ENCODE measurements at regions not wholly inside any gene's neighbourhood (a gene's known extent, or its start where the extent isn't known, plus 50 kb on each side); places are given as distances from the start of the nearest gene placed in this dataset.

GRCh38 chr6:134455319-134455718, 137.4 kb upstream of the SGK1 start:
- TF ChIP-seq POLR2A (IDR thresholded peaks at IDR 0.05) = no peak
- TF ChIP-seq POLR2AphosphoS5 (IDR thresholded peaks at IDR 0.05) = no peak
- no peak for TF ChIP-seq EP300 (IDR thresholded peaks at IDR 0.05)
- TF ChIP-seq CTCF (IDR thresholded peaks at IDR 0.05) = no peak
- no peak for DNase-seq
- Histone ChIP-seq H3K27ac (no peak overlapping the region), H3K9me3 (no peaks in the 10 kb centered on the region), H3K27me3 (no peaks in the 10 kb centered on the region), H3K4me3 (no peak overlapping the region), H3K4me1 (no peaks in the 10 kb centered on the region), H3K36me3 (no peaks in the 10 kb centered on the region)
- intact Hi-C loops (cut with DNase I) = no loop called here
- WGBS, 2 donors = 86 to 89% methylated on average over 3 of the region's 3 CpGs

DNA sequence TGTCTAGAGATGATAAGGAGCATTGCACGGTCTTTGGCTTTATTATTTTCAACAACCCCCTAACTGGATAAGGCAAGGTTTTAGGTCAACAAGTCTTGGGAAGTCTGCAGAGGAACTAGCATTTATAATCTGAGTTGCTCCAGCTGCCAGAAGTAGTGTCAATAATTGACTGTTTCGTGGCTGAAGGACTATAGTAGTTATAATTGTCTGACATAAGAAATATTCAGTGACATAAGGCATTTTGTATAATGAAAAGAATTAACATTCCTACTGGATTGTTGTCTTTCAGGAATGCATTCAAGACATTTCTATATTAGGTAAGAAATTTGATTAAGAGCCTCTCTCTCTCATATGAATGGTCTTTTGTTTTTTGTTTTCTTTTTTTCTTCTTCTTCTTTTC, 136.9 kb upstream of the SGK1 start:
- Histone ChIP-seq H3K27ac (no peak overlapping the region), H3K36me3 (no peaks in the 10 kb centered on the region), H3K4me3 (no peak overlapping the region), H3K27me3 (no peaks in the 10 kb centered on the region), H3K9me3 (no peaks in the 10 kb centered on the region), H3K4me1 (no peaks in the 10 kb centered on the region)
- TF ChIP-seq CTCF (IDR thresholded peaks at IDR 0.05) = no peak
- TF ChIP-seq POLR2A (IDR thresholded peaks at IDR 0.05) = no peak
- TF ChIP-seq POLR2AphosphoS5 (IDR thresholded peaks at IDR 0.05) = no peak
- no peak for TF ChIP-seq EP300 (IDR thresholded peaks at IDR 0.05)
- 31 to 68% methylated on average over 2 of the region's 2 CpGs for WGBS, 2 donors
- intact Hi-C loops (cut with DNase I) = no loop called here
- no peak for DNase-seq

DNA sequence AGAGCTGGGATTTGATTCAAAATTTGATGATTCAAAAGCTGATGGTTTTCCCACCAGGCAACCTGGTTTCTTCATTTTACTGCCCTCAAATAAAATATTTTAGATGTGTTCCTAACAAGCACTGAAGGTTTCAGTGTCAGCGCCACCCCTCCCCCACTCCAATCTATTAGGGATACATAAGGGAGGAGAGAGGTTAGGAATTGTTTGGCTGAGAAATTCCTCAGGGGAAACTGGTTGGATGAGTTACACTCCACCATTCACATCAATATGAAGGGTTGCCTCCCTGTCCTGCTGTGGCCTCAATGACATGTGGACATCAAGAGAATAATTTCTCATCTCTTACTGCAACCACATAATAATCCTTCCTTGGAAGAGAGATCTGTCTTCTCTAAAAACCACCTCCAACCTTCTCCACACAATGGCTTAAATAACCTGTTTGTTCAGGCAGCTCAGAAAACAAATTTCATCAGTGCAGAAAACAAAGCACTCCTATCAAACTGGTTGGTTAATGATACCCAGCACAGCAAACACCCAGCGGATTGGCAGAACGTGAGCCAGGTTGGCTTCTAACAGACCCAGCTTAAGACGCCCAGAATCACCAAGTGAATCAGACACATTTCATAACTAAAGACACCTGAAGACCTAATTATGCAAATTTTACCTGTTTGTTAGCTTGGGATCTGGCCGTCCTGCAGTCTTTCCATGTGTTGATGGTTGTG, 136.0 kb upstream of the SGK1 start:
- H3K9me3 ChIP-seq = no peaks in the 10 kb centered on the region
- H3K27me3 ChIP-seq = no peaks in the 10 kb centered on the region
- TF ChIP-seq POLR2A (IDR thresholded peaks at IDR 0.05) (no peak), EP300 (IDR thresholded peaks at IDR 0.05) (no peak), CTCF (IDR thresholded peaks at IDR 0.05) (no peak), POLR2AphosphoS5 (IDR thresholded peaks at IDR 0.05) (no peak)
- no peaks in the 10 kb centered on the region for H3K36me3 ChIP-seq
- DNase-seq = no peak
- H3K27ac ChIP-seq = no peak overlapping the region
- 46 to 84% methylated on average over 5 of the region's 5 CpGs for WGBS, 2 donors
- no peak overlapping the region for H3K4me3 ChIP-seq
- intact Hi-C loops (cut with DNase I) = no loop called here
- H3K4me1 ChIP-seq = no peaks in the 10 kb centered on the region

DNA sequence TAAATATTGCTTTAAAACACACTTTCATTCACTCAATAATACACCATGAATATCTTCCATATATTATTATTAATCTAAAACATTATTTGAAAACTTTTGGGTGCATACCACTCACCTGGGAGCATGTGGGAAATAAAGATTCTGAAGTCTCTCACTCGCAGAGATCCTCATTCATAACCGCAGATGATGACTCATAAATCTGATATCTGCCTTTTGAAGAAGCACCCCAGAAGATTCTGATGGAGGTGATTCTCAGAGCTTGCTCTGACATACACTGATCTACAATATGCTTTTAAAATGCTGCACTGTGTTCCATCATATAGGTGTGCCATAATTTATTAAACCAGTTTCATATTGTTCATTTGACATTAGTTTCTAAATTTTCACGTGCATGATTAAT, 135.0 kb upstream of the SGK1 start:
- Histone ChIP-seq H3K27ac (no peak overlapping the region), H3K27me3 (no peaks in the 10 kb centered on the region), H3K4me3 (no peak overlapping the region), H3K9me3 (no peaks in the 10 kb centered on the region), H3K4me1 (no peaks in the 10 kb centered on the region), H3K36me3 (no peaks in the 10 kb centered on the region)
- TF ChIP-seq EP300 (IDR thresholded peaks at IDR 0.05) (no peak), CTCF (IDR thresholded peaks at IDR 0.05) (no peak), POLR2AphosphoS5 (IDR thresholded peaks at IDR 0.05) (no peak), POLR2A (IDR thresholded peaks at IDR 0.05) (no peak)
- intact Hi-C loops (cut with DNase I) = no loop called here
- 59 to 86% methylated on average over 3 of the region's 3 CpGs for WGBS, 2 donors
- no peak for DNase-seq

- WGBS, 2 donors = 83 to 100% methylated on average over 1 of the region's 1 CpG
- TF ChIP-seq POLR2AphosphoS5 (IDR thresholded peaks at IDR 0.05) = no peak
- no peak for TF ChIP-seq CTCF (IDR thresholded peaks at IDR 0.05)
- TF ChIP-seq EP300 (IDR thresholded peaks at IDR 0.05) = no peak
- no peak for TF ChIP-seq POLR2A (IDR thresholded peaks at IDR 0.05)
- DNase-seq = no peak
- H3K27me3 ChIP-seq = no peaks in the 10 kb centered on the region
- no peaks in the 10 kb centered on the region for H3K36me3 ChIP-seq
- no peak overlapping the region for H3K4me3 ChIP-seq
- peaks cover 0 to 4% (median 0%) of the 10 kb centered on the region in 4 donors for H3K4me1 ChIP-seq
- intact Hi-C loops (cut with DNase I) = no loop called here
- no peaks in the 10 kb centered on the region for H3K9me3 ChIP-seq
- H3K27ac ChIP-seq = no peak overlapping the region
These were observed 133.6 kb upstream of the SGK1 start for GRCh38 chr6:134451529-134451928.
